CD4-positive, alpha-beta T cell treated with Interferon gamma for 1 hour (primary cell): ENCODE measurements at regions not wholly inside any gene's neighbourhood (a gene's known extent, or its start where the extent isn't known, plus 50 kb on each side); places are given as distances from the start of the nearest gene placed in this dataset.

ENCODE experiments used
- DNase-seq: peaks from one replicate; pipeline ENCODE4 v3.0.0-alpha.2; 2020

DNA sequence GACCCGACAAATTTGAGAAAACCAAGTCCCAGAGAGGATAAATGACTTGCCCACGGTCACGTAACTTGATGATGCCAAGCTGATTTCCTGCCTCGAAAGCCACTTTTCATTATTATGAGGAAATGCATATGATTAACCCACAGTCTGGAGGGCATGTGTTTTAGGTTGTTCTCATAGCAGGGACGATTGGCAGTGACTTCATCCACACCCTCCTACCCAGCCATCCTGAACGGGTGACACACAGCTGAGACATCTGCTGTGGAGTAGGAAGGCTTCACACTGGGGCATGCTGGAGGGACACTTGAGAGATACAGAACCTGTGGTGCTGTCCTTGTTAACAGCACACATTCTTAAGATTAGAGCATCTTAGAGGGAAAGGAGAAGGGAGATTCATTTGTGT, 65.4 kb upstream of the WDFY2 start:
- DNase-seq = peak; percentile 23

DNA sequence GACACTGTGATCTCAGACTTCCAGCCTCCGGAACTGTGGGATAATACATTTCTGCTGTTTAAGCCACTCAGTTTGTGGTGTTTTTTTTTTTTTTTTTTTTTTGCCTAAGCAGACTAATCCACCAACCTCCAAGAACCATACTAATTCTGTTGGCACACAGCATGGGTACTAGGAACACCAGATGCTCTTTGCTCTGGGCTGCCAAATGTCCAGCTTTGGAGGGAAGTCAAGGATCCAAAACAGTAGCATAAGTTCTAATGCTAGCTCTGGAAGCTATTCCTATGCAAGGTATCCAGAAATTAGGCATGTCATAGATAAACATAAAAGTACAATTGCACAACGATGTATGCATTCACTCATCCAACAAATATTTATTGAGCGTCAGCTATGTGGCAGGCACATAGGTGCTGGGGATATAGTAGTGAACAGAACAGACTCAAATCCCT, 64.5 kb upstream of the WDFY2 start:
- no peak for DNase-seq

DNA sequence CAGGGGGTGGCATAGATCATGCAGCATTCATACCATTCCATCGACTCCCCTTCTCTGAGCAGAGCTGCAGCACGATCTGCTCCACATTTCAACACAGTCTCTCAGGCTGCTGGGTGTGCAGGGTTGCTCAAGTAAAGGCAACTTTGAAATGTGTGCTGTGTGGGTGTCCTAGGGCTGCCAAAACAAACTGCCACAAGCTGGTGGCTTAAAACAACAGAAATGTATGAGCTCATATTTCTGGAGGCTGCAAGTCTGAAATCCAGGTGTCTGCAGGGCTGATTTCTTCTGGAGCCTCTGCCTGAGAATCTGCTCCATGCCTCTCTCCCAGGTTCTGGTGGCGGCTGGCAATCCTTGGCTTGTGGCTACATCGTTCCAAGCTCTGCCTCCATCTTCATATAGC, 63.7 kb upstream of the WDFY2 start:
- no peak for DNase-seq

DNA sequence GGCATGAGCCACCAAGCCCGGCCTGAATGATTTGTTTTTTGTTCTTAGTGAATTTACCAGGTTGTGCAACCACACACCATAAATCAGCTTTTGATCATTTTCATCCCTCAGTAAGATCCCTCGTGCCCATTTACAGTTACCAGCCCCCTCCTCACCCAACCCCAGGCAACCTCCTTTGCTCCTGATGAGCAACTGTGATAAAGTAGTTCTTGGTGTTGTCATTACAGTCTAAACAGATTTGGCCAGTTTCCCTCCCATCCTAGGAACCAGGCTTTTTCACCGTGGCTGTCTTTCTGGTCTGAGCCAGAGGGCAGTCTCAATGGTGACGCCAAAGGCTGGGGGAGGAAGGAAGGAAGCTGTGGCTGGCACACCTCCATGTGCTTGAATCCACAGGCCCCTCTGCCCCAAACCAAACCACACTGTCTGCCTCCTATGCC, 61.2 kb upstream of the WDFY2 start:
- peak; percentile 49 for DNase-seq

DNA sequence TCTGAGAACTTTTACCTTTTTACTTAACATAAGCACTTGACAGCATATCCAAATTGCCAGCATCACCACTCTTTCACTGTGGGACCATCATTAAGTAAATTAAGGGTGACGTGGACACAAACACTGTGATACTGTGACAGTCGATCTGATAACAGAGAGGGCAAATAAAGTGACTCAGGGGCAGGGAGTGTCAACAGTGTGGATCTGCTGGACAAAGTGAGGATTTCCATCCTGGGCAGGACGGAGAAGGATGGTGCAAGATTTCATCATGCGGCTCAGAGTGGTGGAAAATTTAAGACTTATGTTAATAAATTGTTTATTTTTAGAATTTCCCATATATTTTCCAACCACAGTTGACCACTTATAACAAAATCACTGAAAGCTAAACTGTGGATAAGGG, 60.0 kb upstream of the WDFY2 start:
- DNase-seq = no peak

DNA sequence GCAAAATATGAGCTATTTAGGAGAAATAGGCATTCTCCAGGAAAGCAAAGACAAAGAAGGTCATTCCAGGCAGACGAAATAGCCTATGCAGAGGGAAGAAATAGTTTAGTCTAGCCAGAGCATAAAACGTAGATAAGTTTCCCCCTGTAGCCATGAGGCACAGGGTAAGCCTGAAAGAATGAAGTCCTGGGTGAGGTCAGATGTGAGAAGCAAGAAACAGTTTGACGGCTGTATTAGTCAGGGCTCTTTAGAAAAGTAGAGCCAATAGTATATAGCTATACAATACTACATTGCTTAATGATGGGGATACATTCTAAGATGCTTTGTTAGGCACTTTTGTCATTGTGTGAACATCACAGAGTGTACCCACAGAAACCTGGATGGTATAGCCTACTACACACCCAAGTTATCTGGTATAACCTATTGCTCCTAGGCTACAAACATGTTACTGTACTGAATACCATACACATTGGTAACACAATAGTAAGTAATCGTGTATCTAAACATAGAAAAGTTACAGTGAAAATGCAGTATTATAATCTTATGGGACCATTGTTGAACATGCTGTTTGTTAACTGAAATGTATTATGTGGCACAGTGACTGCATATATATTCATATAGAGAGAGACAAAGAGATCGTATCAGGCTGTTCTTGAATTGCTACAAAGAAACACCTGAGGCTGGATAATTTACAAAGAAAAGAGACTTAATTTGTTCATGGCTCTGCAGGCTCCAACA, 59.3 kb upstream of the WDFY2 start:
- no peak for DNase-seq

DNA sequence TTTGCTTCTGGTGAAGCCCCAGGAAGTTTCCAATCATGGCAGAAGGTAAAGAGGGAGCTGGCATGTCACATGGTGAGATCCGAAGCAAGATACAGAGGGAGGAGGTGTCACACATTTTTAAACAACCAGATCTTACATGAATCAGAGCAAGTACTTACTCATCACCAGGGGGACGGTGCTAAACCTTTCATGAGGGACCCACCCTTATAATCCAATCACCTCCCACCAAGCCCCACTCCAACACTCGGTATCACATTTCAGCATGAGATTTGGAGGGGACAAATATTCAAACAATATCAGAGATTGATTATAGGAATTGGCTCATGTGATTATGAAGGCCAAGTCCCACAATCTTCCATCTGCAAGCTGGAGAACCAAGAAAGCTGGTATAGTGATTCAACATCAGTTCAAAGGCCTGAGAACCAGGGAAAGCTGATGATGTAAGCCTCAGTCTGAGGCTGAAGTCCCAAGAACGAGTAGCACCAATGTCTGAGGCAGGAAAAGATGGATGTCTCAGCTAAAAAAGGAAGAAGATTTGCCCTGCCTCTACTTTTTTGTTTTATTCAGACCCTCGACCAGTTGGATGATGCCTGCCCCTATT, 58.6 kb upstream of the WDFY2 start:
- no peak for DNase-seq

DNA sequence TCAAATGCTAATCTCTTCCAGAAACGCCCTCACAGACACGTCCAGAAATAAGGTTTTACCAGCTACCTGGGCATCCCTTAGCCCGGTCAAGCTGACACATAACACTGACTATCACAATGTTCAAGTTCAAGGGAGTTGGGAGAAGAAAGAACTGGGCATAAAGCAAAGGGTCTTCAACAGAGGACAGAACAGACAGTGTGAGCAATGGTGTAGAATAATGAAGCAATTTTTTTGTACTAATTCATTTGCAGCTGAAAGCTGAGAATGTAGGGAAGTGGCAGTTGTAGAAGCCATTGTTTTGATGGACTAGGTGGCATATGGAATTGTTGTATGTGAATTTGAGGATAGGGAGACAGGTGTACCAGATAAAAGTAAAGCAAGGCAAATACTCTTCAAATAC, 58.1 kb upstream of the WDFY2 start:
- no peak for DNase-seq

DNA sequence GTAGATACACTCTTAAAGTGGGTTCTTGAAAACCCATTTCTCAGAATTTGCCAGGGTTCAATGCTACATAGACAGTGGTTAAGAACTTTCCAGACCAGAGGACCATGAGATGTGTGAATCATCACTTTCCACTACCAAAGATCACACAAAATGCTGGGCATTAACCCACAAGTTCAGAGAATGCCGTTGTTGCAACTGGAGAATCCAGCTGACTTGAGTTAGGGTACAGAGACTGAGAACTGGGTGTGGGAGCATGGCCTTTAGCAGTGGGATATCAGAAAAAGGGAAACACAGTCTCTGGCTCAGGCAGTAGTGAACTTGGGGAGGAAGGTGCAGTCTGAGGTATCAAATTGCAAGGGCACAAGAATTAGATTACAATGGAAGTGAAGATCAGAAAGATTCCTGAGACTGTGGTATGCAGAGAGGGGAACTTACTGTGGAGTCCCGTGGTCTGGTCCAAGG, 51.5 kb upstream of the WDFY2 start:
- DNase-seq = no peak

DNA sequence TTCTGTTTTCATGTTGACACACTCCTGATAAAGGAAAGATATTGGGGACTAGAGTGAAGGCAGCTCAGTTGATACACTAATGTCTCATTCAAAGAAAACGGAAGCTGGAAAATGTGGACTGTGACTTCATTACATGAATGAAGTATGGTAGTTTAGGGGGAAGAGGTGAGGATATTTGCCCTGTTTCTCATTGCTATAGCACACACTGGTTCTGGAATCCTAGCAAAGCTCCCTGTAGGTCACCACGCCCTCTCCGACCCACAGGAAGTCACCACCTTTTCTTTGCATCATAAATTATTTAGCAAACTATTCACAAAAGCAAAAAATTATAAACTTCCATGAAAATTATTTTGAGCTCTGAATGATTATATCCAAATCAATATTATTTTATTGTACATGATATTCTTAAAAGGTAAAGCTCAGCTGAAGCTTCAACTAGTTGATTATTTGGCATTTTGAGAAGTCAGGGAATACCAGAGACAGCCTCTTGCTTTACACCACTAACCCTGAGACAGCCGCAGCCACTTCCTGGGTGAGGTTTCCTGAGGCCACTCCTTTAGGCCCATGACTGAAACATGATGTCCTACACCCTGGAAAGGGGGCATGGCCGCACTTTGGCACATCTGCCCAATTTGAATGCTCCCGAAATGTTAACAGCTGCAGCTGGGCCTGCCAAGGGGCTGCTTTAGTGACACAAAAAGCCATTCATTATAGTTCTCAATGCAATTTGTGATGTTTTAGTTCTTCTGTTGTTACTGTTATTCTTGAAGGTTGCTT, 50.0 kb upstream of the WDFY2 start:
- DNase-seq = peak; percentile 42
